GF-D8 (cell line): ENCODE measurements at regions not wholly inside any gene's neighbourhood (a gene's known extent, or its start where the extent isn't known, plus 50 kb on each side); places are given as distances from the start of the nearest gene placed in this dataset.

Experiments used
- DNase-seq: peaks from one replicate; lab custom pipeline; 2025; lab: John Stamatoyannopoulos, UW

DNA sequence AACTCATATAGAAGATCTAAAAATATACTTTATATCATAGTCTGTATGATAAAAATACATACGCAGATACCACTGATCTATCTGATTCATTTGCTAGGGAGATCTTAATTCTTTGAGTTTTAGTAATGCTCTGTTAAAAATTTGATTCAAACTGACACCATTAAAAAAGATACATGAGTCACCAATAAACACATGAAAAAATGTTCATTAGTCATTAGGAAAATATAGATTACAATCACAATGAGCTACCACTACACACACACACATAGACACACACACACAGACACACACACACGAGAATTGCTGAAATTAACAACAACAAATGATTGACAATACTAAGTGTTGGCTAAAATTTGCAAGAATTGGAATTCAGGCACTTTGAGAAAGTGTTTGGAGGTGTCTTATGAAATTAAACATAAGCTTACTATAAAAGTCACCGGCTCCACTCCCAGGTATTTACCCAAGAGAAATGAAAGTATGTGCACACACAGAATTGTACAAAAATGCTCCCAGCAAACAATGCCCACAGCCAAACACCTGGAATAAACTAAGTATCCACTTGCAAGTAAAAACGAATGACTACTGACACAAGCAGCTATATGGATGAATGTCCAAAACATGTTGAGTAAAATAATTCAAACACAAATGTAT is 117.7 kb upstream of the GGTLC1 start:
- DNase-seq = no peak

DNA sequence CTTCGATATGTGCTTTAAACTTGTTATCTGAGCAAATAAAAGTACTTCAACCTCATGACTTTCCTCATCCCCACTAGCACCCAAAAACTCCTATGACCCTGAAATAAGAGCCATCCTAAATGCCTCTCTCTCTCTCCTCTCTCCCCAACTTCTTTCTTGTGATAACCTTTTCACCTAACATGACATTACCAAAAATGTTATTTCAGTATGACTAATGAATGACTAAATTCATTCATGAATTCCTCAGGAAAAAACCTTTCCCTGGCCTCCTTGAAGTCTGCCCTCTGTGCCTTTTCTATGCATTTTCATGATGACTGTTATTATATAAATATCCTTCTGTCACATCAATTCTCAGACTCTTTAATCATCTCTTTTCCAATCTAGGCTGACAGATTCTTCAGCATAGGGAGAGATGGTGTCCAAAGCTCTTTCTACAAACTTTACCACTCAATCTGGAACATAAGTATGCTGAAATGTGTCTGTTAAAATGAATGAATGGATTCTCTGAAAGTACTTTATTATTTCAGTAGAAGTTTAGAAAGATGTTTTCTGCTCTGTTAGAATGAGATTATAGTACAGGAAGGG is 114.3 kb upstream of the GGTLC1 start:
- DNase-seq = no peak

DNA sequence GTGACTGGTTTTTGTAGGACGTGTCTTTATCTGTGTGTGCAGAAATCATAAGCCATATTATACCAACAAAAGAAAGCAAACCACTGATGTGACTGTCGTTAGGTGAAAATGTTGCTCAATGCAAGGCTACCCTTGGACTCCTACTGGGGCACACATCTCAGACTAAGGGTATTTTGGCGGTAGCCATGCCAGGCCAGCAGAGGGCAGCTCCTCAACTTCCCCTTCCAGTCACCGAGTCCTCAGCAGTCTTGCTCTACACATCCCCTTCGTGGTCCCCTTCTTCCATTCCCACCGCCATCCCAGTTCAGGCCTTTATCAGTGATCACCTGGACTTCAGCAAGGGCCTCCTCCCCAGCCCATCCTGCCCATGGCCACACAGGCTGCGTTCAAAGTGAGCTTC is 113.7 kb upstream of the GGTLC1 start:
- no peak for DNase-seq

DNA sequence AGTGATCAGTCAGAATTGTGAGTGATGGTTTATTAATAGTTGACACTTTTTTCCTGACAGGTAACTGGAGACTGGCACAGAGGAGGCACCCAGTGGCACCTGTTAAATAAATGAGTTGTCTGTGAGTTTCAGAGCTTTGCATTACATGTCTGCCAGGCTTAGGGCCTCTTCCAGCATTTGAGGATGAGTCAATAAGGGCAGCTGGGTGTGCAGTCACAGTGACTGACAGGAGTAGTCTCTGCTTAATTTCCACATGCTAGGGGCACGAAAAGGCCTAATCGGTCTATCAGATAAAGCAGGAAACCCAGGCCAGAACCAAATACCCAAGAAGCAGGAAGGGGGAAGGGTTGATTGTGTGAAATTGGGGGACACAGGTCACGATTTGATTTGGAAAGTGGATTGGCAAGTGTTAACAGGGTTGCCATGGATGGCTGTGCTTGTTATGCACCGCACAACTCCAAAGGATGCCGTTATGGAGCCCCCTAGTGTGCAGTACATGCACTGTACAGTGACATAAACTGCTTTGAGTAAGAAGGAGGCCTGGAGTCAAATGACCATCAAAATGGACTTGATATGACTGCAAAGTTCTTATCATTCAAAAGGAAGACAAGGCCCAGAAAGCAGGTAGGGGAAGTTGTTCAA is 111.9 kb upstream of the GGTLC1 start:
- DNase-seq = no peak

DNA sequence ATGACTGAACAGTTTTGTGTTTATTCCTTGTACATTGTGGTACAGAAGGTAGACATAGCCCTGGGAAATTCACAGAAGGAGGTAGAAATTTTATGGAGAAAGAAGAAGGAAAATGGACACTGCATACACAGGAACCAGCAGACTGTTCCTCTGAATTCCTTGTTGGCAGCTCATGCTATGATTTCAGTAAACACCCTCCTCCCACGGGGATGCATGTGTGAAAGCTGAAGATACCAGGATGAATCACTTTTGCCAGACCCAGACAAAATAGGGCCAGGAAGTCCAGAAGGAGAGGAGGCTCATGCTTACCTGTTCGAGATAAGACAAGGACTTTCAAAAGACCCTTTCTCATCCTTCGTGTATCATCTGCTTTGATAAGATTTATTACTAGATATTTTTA is 110.3 kb upstream of the GGTLC1 start:
- no peak for DNase-seq

DNA sequence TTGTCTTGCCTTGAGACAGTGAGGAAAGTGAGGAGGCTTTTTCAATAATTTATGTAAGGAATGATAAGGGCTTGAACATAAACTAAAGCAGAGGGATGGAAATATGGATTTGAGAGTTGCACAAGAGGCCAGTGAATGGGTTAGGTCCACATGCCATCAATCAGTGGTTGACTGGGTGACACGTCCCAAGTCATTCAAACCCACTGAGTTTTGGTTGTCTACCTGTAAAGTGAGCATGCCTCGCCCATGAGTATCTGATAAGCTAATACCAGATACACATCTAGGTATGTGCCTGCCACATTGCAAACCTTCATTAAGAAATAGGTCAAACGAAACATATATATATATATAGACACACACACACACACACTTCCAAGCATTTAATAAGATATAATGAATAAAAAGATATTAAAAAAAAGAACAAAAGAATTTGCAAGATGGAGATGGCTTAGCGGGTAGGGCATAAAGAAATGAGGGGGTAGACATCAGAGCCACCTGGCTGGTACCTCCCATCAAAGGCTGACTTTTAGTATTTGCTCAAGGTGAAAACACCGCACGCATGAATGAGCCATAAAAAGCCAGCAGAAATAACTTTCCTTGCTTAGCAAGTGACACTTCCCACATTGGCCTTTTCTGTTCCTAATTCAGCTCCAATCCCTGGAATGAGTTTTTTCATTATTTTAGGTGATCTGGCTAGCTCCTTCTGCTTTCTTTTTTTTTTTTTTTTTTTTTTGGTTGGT is 109.1 kb upstream of the GGTLC1 start:
- DNase-seq = no peak

DNA sequence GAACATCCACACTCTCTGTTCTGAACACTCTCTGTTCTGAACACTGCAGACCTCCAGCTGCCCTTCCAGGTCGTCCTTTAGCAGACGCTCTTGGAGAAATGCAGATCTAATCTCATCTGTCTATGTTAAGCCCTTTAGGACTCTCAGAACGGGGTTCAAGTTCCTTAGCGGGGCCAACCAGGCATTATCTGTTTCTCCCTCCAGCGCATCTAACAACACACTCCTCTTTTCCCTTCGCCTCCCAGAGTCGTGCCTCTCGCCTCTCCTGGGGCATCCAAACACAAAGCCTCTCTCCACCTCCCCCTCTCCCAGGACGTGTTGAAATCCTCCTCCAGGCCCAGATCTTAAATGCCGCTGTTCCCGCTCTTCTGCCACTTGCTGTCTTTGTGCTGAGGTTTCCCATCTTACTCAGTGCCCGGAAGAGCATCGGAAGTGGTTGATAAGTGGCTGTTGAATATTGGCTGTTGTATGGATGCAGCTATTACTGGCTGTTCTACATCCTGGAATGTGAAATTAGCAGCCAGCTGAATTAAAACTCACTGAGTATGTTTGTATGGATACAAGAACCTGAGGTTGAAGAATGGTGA is 108.4 kb upstream of the GGTLC1 start:
- no peak for DNase-seq

DNA sequence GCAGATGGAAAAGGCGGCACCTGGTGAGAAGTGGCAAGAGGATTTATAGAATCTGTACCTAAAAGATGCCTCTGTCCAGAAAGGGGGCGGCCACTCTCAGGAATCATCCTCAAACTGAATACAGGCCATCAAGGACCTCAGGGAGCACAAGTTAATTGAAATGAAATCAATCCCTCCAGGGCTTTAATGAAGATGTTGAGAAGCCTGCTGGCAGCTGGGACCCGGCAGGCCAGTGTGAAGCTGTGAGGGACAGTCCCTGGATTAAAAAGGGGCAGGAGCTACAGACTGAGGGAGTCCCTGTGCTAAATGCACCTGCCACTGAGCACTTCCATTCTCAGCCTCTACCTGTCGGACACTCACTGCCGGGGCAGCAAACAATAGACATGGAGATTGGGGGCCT is 107.7 kb upstream of the GGTLC1 start:
- DNase-seq = no peak

DNA sequence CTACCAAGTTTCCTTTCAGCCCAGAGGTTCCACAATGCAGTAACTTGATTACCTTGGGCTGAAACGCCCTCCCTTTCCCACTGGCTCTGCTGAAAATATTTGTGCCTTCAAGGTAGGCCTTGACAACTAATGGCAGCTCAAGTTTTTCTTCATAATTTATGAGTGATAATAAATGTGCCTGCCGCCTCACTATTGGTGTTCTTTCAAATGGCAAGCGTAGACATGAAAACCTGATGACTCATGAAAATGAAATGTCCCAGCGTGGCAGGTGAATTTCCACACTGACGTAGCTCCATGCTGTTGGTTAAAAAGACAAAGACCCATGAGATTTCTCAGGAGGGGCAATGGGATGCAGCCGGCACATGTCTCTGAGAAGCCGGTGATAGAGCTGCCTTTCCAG is 107.2 kb upstream of the GGTLC1 start:
- no peak for DNase-seq

DNA sequence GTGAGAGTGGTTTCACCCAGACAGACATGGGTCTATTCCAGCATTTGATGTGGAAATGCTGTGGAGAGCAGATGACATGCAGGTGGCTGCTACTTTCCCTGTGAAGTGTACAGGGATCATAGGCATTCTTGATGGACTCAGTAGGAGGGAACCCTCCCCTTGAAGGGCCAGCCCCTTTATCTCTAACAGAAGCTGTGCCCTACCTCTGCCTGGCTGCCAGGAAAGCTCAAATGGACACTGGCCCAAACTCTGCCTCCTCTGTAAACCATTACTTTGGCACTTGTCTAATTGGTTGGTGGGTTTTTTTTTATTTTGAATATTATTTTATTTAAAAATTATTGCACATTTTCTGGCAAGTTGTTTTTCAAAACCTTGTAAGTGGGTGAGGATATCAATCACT is 106.7 kb upstream of the GGTLC1 start:
- no peak for DNase-seq

DNA sequence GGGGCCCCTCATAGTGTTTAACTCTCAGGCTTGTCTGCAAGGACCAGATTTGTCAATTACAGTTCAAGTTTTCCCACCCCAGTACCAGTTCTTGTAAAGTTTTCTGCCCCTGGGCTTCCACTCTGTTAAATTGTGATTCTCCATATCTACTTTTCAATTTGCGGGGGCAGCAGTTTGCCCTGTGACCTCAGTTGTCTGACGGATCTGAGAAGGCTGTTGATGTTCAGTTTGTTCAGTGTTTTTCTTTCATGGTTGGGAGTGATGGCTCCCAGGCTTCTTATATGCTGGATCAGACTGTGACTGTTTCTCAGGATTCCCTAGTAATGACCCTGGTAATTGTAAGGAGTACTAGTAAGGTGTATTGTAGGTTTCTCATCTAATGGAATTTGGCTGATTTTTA is 101.0 kb upstream of the GGTLC1 start:
- DNase-seq = no peak

DNA sequence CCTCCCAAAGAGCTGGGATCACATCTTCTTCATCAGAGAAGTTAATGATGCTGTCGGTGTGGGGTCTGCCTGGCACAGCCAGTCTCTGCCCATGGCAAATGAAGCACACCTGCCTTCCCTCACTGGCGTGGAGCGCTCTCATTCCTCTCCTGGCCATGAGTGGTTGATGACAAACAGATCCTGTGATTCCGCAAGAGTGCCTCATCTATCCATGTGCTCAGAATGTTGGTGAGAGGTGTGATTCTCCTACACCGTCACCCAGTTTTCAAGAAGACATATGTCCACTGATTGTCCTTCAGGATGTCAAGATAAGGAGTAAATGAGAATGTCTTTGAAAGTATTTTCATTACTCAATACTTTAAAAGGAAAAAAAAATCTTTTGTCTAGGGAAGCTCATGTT is 97.5 kb upstream of the GGTLC1 start:
- no peak for DNase-seq

DNA sequence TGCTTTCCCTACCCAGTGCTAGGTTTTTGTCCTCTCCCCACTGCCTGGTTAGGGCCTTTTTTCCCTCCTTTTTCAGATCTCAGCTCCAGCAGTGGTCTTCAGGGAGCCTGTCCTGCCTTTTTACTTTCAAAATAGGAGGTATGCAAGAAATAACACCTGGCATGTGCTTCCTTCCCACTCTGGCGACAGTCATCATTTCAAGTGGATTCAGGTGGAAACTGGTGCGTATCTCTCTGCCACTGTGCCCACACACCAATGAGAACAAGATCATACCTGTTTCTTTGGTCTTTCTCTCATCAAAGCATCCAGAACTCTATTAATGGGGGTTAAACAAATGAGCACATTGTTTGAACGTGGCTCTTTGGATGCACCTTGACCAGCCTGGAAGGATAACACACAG is 95.7 kb upstream of the GGTLC1 start:
- DNase-seq = no peak

DNA sequence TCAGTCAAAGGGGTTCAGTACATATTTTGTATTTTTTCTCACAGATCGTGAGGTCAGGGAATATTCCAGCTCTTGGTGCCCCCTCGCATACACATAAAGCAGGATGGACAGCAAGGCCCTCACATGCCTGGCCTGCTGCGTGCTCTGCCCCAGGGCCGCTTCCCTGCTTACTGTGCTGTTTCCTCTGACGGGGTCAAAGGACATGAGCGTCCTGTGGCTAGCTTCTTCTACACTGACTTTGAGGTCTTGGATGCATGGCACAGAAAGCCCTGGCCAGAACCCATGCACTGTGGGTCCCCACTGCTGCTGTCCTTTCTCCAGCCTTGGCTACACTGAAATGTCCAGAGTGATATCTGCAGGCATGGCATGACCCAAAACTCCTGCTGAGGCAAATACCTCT is 92.5 kb upstream of the GGTLC1 start:
- no peak for DNase-seq

DNA sequence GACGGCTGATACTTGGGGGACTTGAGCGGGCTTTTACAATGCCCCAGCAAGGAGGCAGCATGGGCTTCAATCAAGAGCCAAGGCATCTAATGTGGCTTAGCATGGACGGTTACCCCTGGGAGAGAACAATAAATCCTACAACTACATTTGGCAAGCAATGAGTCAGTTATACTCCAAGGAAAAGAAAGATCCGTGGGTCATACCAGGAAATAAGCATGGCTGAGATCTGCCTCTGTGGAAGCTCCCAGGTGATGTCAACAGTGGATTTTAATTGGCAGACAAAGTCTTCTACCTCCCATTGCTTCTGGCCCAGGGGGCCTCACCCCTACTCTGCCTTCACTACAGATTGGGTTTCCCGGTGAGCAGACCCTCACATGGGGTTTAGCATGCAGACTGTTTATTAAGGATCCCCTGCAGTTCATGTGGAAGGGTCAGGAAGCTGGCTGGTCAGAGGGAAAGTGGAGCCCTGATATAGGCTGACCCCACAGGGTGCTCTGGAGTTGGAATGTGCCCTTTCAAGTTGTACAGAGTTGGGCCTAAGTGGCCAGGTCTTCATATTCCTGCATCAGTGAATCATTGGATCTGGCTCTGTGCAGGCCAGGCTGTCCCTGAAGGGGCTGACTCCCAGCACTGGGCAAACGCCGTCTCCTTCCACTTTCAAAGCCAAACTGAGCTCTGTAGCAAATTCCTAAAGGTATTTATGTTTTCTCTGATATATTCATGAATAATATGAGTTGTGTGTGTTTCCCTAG is 91.3 kb upstream of the GGTLC1 start:
- DNase-seq = no peak

DNA sequence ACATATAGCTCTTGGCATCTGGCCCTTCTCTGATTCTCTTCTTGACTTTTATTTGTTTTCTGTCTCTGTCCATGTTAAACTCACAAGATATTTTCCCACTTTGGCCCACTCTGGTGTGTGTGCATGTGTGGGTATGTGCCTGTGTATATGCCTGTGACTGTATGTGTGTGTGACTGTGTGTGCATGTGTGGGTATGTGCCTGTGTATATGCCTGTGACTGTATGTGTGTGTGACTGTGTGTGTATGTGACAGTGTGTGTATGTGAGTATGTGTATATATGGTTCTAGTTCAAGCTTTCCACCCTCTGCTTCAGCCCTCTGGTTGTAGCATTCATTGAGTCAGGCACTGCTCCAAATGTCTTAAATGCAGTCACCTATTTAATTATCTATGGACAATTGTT is 88.6 kb upstream of the GGTLC1 start:
- DNase-seq = no peak

DNA sequence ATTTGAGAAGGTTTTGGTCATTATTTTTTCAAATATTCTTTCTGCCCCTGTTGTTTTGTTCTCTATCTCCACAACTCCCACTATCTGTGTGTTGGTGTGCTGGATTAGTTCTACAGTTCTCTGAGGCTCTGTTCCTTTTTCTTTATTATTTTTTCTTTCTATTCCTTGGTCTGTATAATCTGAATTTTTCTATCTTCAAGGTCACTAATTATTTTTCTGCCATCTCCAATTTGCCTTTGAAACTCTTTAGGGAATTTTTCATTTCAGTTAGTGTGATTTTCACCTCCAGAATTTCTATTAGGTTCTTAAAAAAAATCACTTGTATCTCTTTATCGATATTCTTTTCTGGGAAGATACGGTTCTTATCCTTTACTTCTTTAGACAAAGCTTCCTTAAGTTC is 82.1 kb upstream of the GGTLC1 start:
- DNase-seq = no peak

DNA sequence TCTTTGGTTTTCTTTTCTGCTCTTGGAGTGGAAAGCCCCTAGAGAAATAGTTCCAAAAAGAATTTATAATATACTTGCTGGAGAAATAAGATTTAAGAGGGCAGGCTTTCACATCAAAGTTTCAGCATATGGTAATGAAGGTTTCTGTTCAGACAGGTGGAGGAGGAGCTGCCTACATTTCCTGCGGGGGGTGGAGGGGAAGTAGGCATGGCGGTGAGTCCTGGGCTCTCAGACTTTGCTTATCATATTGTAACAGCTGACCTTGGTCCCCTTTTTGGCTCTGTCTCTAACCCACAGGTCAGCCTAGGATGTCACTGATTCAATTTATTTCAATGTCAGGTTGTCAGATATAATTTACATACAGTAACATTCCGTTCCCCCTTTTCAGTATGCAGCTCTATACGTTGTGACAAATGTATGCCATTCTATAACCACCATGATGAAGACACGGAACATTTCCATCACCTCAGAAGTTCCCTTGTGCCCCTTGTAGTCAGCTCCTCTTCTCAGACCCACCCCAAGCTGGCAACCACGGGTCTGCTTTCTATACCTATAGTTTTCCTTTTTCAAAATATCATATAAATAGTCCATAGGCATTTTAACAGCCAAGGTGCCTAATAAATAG is 77.6 kb upstream of the GGTLC1 start:
- DNase-seq = no peak

DNA sequence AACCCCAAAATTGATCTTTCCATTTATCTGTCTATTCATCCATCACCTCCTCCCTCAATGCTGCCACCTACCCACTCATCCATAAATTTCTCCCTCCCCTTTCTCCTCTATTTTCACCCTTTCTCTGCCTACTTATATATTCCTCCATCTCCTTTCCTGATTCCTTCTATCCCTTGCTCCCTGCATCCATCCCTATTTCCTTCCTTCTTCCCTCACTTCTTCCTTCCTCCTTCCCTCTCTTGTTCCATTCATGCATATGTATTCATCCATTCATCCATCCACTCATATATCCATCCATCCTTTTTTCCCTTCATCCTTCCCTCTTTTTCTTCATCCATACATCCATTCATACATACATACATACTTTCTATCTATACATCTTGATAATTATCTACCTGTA is 76.3 kb upstream of the GGTLC1 start:
- no peak for DNase-seq

DNA sequence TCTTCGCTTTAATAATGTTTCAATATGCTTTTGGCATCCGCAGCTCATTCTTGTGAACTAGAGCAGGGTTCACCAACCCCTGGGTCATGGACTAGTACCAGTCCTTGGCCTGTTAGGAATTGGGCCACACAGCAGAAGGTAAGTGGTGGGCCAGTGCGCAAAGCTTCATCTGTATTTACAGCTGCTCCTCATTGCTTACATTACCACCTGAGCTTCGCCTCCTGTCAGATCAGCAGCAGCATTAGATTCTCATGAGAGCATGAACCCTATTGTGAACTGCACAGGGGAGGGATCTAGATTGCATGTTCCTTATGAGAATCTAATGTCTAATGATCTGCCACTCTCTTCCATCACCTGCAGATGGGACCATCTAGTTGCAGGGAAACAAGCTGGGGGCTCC is 75.5 kb upstream of the GGTLC1 start:
- DNase-seq = no peak

DNA sequence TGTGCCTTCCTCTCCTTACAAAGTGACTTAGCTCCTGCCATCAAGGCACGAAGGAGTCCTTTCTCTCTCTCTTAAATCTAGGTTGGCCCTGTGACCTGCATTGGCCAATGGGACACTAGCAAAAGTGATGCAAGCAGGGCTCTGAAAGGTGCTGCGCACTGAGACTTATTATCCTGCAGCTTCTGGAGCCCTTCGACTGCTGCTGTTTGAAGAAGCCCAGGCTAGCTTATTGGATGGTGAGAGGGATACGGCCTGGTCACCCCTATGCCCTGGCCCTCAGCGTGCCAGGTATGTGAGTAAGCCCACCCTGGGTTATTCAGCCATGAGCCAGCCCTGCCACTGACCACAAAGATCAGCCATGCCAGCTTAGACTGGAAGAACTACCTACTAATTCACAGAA is 74.5 kb upstream of the GGTLC1 start:
- no peak for DNase-seq
